ENCODE measurements at regions not wholly inside any gene's neighbourhood (a gene's known extent, or its start where the extent isn't known, plus 50 kb on each side); places are given as distances from the start of the nearest gene placed in this dataset.

DNA sequence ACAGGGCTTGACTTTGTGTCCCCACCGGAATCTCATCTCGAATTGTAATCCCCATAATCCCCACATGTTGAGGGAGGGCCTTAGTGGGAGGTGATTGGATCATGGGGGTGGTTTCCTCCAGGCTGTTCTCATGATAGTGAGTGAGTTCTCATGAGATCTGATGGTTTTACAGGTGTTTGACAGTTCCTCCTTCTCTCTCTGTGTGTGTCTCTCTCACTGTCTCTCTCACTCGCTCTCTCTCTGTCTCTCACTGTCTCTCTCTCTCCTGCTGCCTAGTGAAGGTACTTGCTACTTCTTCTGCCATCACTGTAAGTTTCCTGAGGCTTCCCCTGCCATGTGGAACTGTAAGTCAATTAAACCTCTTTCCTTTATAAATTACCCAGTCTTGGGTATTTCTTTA is 289.8 kb upstream of the HABP2 start:
- Histone ChIP-seq H3K36me3 (ENCODE audit: control insufficient read depth in 2 of 2, insufficient read depth in 1 of 2, low read length in 2 of 2) (no peaks in the 10 kb centered on the region), H3K27ac (ENCODE audit: extremely low read depth, low read depth, low read length) (no peak overlapping the region), H3K9me3 (ENCODE audit: control insufficient read depth, insufficient read depth, low read depth, low read length) (no peaks in the 10 kb centered on the region), H3K4me1 (ENCODE audit: control insufficient read depth, insufficient read depth, low read length) (no peaks in the 10 kb centered on the region), H3K4me3 (ENCODE audit: low read depth, low read length) (no peak overlapping the region)
- ChIA-PET POLR2A (no interaction called here), CTCF (no interaction called here)
- TF ChIP-seq ZNF768 (tag by site-specific recombination; IDR thresholded peaks at IDR 0.05) (no peak), HOXA7 (CRISPR knock-in tag; IDR thresholded peaks at IDR 0.05; ENCODE audit: borderline replicate concordance) (no peak), MZF1 (tag by site-specific recombination; IDR thresholded peaks at IDR 0.05; ENCODE audit: borderline replicate concordance) (peak; percentile 41; the same call in 1 of the 2 replicates), ZNF596 (tag by site-specific recombination; IDR thresholded peaks at IDR 0.05) (0 out of 2 replicates have a peak, but pooled peaks have one; percentile 57), ZNF37A (tag by site-specific recombination; IDR thresholded peaks at IDR 0.05) (no peak)

DNA sequence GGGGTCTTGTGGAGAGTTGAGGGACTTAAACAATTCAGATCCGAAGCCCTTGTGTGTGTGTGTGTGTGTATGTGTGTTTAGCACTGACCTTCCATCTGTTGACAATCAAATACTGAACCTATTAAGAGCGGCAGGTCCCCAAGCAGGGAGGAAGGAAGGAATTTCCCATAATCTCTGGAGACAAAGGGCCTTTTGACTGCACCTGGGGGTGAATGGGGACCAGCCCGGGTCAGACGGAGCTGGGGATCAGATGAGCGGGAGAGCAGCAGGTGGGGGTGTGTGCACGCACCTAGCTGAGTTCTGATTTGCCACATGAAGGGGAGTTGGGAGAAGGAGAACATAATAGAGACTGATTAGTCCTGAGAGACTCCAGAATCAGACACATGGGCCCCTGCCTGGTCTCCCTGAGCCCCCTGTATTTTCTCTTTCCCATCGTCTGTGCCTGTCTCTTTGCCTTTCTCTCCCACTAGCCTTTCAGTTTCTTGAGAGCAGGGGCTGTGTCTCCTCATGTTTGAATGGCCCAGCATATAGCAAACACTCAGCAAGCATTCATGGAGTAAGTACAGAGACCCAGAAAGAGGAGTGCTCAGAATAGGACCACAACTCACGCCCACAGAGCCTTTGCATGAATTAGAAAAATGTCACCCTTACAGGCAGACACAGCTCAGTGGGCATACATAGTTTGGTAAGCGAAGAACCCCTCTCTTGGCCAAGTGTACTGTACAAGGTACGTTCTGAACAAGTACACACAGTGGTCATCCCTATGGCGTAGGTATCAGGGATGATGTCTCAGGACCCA is 288.3 kb upstream of the HABP2 start:
- Histone ChIP-seq H3K4me1 (ENCODE audit: control insufficient read depth, insufficient read depth, low read length) (no peaks in the 10 kb centered on the region), H3K9me3 (ENCODE audit: control insufficient read depth, insufficient read depth, low read depth, low read length) (no peaks in the 10 kb centered on the region), H3K36me3 (ENCODE audit: control insufficient read depth in 2 of 2, insufficient read depth in 1 of 2, low read length in 2 of 2) (no peaks in the 10 kb centered on the region), H3K27ac (ENCODE audit: extremely low read depth, low read depth, low read length) (no peak overlapping the region), H3K4me3 (ENCODE audit: low read depth, low read length) (no peak overlapping the region)
- CTCF ChIA-PET = interaction anchor here (0.7 to 0.8 kb wide), 2 partner anchors 210 to 575 kb away, joined by 4 to 5 read pairs; no protein-coding TSS in a partner anchor
- TF ChIP-seq OVOL3 (tag by site-specific recombination; IDR thresholded peaks at IDR 0.05) (no peak), GLI2 (tag by site-specific recombination; IDR thresholded peaks at IDR 0.05; ENCODE audit: borderline replicate concordance, low read depth) (no peak), ZNF138 (tag by site-specific recombination; IDR thresholded peaks at IDR 0.05; ENCODE audit: borderline replicate concordance) (no peak), ZNF677 (tag by site-specific recombination; IDR thresholded peaks at IDR 0.05) (no peak), ZNF664 (tag by site-specific recombination; IDR thresholded peaks at IDR 0.05) (no peak)
- POLR2A ChIA-PET = no interaction called here

DNA sequence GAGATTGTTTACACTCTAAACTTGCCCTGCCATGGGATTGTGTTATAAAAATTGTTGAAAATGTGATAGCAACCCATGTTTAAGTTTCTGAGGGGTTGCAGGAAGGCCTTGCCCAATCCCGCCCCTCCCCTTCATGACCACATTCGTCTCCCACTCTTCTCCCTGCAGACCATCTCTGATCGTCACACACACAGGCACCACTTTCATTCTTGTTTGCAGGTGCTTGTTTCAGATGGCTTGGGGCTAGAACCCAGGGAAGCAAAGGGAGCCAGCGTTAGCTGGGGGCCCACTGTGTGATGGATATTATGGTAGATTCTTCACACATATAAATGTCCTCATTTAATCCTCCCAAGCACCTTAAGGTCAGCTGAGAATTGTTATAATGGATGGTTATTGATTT is 286.7 kb upstream of the HABP2 start:
- Histone ChIP-seq H3K27ac (ENCODE audit: extremely low read depth, low read depth, low read length) (no peak overlapping the region), H3K4me1 (ENCODE audit: control insufficient read depth, insufficient read depth, low read length) (no peaks in the 10 kb centered on the region), H3K36me3 (ENCODE audit: control insufficient read depth in 2 of 2, insufficient read depth in 1 of 2, low read length in 2 of 2) (no peaks in the 10 kb centered on the region), H3K4me3 (ENCODE audit: low read depth, low read length) (no peak overlapping the region), H3K9me3 (ENCODE audit: control insufficient read depth, insufficient read depth, low read depth, low read length) (no peaks in the 10 kb centered on the region)
- TF ChIP-seq, protein P1, sequence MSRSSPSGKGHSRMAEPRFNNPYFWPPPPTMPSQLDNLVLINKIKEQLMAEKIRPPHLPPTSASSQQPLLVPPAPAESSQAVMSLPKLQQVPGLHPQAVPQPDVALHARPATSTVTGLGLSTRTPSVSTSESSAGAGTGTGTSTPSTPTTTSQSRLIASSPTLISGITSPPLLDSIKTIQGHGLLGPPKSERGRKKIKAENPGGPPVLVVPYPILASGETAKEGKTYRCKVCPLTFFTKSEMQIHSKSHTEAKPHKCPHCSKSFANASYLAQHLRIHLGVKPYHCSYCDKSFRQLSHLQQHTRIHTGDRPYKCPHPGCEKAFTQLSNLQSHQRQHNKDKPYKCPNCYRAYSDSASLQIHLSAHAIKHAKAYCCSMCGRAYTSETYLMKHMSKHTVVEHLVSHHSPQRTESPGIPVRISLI (tag by site-specific recombination; IDR thresholded peaks at IDR 0.05) = no peak
- TF ChIP-seq ZNF623 (tag by site-specific recombination; IDR thresholded peaks at IDR 0.05) = no peak
- no peak for TF ChIP-seq ZNF654 (tag by site-specific recombination; IDR thresholded peaks at IDR 0.05; ENCODE audit: low read depth)
- TF ChIP-seq ZNF211 (tag by site-specific recombination; IDR thresholded peaks at IDR 0.05; ENCODE audit: low read depth) = no peak
- no peak for TF ChIP-seq ZNF138 (tag by site-specific recombination; IDR thresholded peaks at IDR 0.05; ENCODE audit: borderline replicate concordance)
- TF ChIP-seq TCF7L2 (IDR thresholded peaks at IDR 0.05; ENCODE audit: borderline replicate concordance, low read depth, low read length) = no peak
- TF ChIP-seq ZNF248 (tag by site-specific recombination; IDR thresholded peaks at IDR 0.05) = no peak
- TF ChIP-seq PRDM1 (tag by site-specific recombination; IDR thresholded peaks at IDR 0.05) = no peak
- TF ChIP-seq ZFP3 (tag by site-specific recombination; IDR thresholded peaks at IDR 0.05; ENCODE audit: low read depth) = no peak
- no peak for TF ChIP-seq ZNF510 (tag by site-specific recombination; IDR thresholded peaks at IDR 0.05; ENCODE audit: insufficient replicate concordance)
- TF ChIP-seq, protein P2, sequence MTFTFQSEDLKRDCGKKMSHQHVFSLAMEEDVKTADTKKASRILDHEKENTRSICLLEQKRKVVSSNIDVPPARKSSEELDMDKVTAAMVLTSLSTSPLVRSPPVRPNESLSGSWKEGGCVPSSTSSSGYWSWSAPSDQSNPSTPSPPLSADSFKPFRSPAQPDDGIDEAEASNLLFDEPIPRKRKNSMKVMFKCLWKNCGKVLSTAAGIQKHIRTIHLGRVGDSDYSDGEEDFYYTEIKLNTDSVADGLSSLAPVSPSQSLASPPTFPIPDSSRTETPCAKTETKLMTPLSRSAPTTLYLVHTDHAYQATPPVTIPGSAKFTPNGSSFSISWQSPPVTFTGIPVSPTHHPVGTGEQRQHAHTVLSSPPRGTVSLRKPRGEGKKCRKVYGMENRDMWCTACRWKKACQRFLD (tag by site-specific recombination; IDR thresholded peaks at IDR 0.05) = no peak
- TF ChIP-seq YY1 (tag by site-specific recombination; IDR thresholded peaks at IDR 0.05) = no peak
- ChIA-PET POLR2A (no interaction called here), CTCF (no interaction called here)

Data from HEK293 (cell line).